GM10266 (cell line): ENCODE measurements at regions not wholly inside any gene's neighbourhood (a gene's known extent, or its start where the extent isn't known, plus 50 kb on each side); places are given as distances from the start of the nearest gene placed in this dataset.

ENCODE experiments used
- DNase-seq: peaks from one replicate; pipeline ENCODE4 v3.0.0; 2012; ENCODE audit errors: extremely low spot score
- CTCF ChIP-seq: IDR thresholded peaks from 2 replicates; pipeline ENCODE4 v1.5.1; 2012; ENCODE audit warnings: mild to moderate bottlenecking, low read depth; ENCODE audit not compliant: control insufficient read depth, insufficient read depth; ENCODE audit errors: missing control alignments

GRCh38 chr3:194013928-194014327 is 122.0 kb upstream of the HES1 start:
- DNase-seq, result no peak
- TF ChIP-seq CTCF, result no peak

GRCh38 chr3:194014756-194015155 is 121.2 kb upstream of the HES1 start:
- no peak for DNase-seq
- no peak for TF ChIP-seq CTCF

- TF ChIP-seq CTCF, result no peak
- DNase-seq, result no peak
Observed at GRCh38 chr3:194019398-194020165, 116.4 kb upstream of the HES1 start.

GRCh38 chr3:194022052-194022451 is 113.9 kb upstream of the HES1 start:
- no peak for TF ChIP-seq CTCF
- no peak for DNase-seq

GRCh38 chr3:194022816-194023215 is 113.1 kb upstream of the HES1 start:
- no peak for TF ChIP-seq CTCF
- DNase-seq, result no peak

GRCh38 chr3:194023501-194024280 is 112.3 kb upstream of the HES1 start:
- no peak for TF ChIP-seq CTCF
- DNase-seq, result no peak

GRCh38 chr3:194025119-194025518 is 110.8 kb upstream of the HES1 start:
- no peak for TF ChIP-seq CTCF
- DNase-seq, result no peak
